H9 (cell line): ENCODE measurements at regions not wholly inside any gene's neighbourhood (a gene's known extent, or its start where the extent isn't known, plus 50 kb on each side); places are given as distances from the start of the nearest gene placed in this dataset.

Source experiments
- DNase-seq: peaks from one replicate; pipeline ENCODE4 v3.0.0-alpha.2; 2017
- H2AFZ ChIP-seq: one replicate; pipeline ENCODE4 v1.6.1; 2013; ENCODE audit warnings: mild to moderate bottlenecking, low read length, control low read depth, moderate library complexity
- H2AK5ac ChIP-seq: 2 replicates; pipeline ENCODE4 v1.6.1; 2013; ENCODE audit warnings: low read length, control low read depth, mixed read lengths; ENCODE audit not compliant: insufficient read length
- H2BK120ac ChIP-seq: one replicate; pipeline ENCODE4 v1.6.1; 2013; ENCODE audit warnings: low read depth, mild to moderate bottlenecking, low read length, control low read depth, inconsistent platforms; ENCODE audit not compliant: poor library complexity, severe bottlenecking
- H2BK12ac ChIP-seq: 2 replicates; pipeline ENCODE4 v1.6.1; 2013; ENCODE audit warnings: low read length, control low read depth, mixed read lengths, low read depth; ENCODE audit not compliant: insufficient read length
- H2BK15ac ChIP-seq: 2 replicates; pipeline ENCODE4 v1.6.1; 2013; ENCODE audit warnings: low read depth, low read length, control low read depth
- H2BK20ac ChIP-seq: one replicate; pipeline ENCODE4 v1.6.1; 2013; ENCODE audit warnings: low read depth, mild to moderate bottlenecking, low read length, control low read depth, inconsistent platforms; ENCODE audit not compliant: poor library complexity, severe bottlenecking
- H2BK5ac ChIP-seq: 2 replicates; pipeline ENCODE4 v1.6.1; 2013; ENCODE audit warnings: low read length, control low read depth, mixed read lengths; ENCODE audit not compliant: insufficient read length
- H3K14ac ChIP-seq: 2 replicates; pipeline ENCODE4 v1.6.1; 2013; ENCODE audit warnings: low read length, control low read depth; ENCODE audit not compliant: insufficient read depth
- H3K18ac ChIP-seq: 2 replicates; pipeline ENCODE4 v1.6.1; 2013; ENCODE audit warnings: low read depth, mild to moderate bottlenecking, mixed read lengths, low read length, control low read depth; ENCODE audit not compliant: insufficient read length
- H3K23ac ChIP-seq: 2 replicates; pipeline ENCODE4 v1.6.1; 2013; ENCODE audit warnings: low read length, control low read depth, mixed read lengths, low read depth; ENCODE audit not compliant: insufficient read length
- H3K23me2 ChIP-seq: 2 replicates; pipeline ENCODE4 v1.6.1; 2013; ENCODE audit warnings: low read depth, mild to moderate bottlenecking, mixed read lengths, low read length, control low read depth; ENCODE audit not compliant: insufficient read length, poor library complexity, severe bottlenecking
- H3K27ac ChIP-seq: 2 replicates; pipeline ENCODE4 v1.5.1; 2013; ENCODE audit warnings: low read length, control low read depth, mixed read lengths, low read depth; ENCODE audit not compliant: insufficient read length
- H3K27me3 ChIP-seq: 2 replicates; pipeline ENCODE4 v1.6.1; 2013; ENCODE audit warnings: low read length, control low read depth, inconsistent platforms; ENCODE audit not compliant: insufficient read depth
- H3K4ac ChIP-seq: 2 replicates; pipeline ENCODE4 v1.6.1; 2013; ENCODE audit warnings: low read depth, mild to moderate bottlenecking, control low read depth, inconsistent platforms, low read length, moderate library complexity
- H3K4me1 ChIP-seq: 2 replicates; pipeline ENCODE4 v1.6.1; 2013; ENCODE audit warnings: low read length, control low read depth, inconsistent platforms; ENCODE audit not compliant: insufficient read depth
- H3K4me2 ChIP-seq: 2 replicates; pipeline ENCODE4 v1.6.1; 2013; ENCODE audit warnings: low read length, control low read depth, mixed read lengths; ENCODE audit not compliant: insufficient read length, insufficient read depth
- H3K56ac ChIP-seq: 2 replicates; pipeline ENCODE4 v1.6.1; 2013; ENCODE audit warnings: low read depth, mild to moderate bottlenecking, mixed read lengths, low read length, control low read depth; ENCODE audit not compliant: insufficient read length
- H3K79me1 ChIP-seq: 2 replicates; pipeline ENCODE4 v1.6.1; 2013; ENCODE audit warnings: low read depth, mild to moderate bottlenecking, moderate library complexity, low read length, control low read depth, inconsistent platforms; ENCODE audit not compliant: insufficient read depth, poor library complexity, severe bottlenecking
- H3K79me2 ChIP-seq: 2 replicates; pipeline ENCODE4 v1.6.1; 2013; ENCODE audit warnings: low read length, control low read depth, inconsistent platforms; ENCODE audit not compliant: insufficient read depth
- H3K9ac ChIP-seq: 2 replicates; pipeline ENCODE4 v1.6.1; 2013; ENCODE audit warnings: low read length, control low read depth, mixed read lengths; ENCODE audit not compliant: insufficient read length; ENCODE audit errors: extremely low read depth
- H3K9me3 ChIP-seq: one replicate; pipeline ENCODE4 v1.6.1; 2013; ENCODE audit warnings: low read depth, low read length, inconsistent platforms; ENCODE audit not compliant: control insufficient read depth
- H3T11ph ChIP-seq: one replicate; pipeline ENCODE4 v1.6.1; 2013; ENCODE audit warnings: mild to moderate bottlenecking, low read length, control low read depth, inconsistent platforms
- H4K20me1 ChIP-seq: one replicate; pipeline ENCODE4 v1.6.1; 2013; ENCODE audit not compliant: control insufficient read depth, insufficient read length, insufficient read depth
- H4K5ac ChIP-seq: 2 replicates; pipeline ENCODE4 v1.6.1; 2013; ENCODE audit warnings: low read depth, mild to moderate bottlenecking, mixed read lengths, low read length, control low read depth; ENCODE audit not compliant: insufficient read length
- H4K8ac ChIP-seq: replicated peaks from 2 replicates; pipeline ENCODE4 v1.6.1; 2013; ENCODE audit warnings: low read length, control low read depth, mixed read lengths, low read depth; ENCODE audit not compliant: insufficient read length
- H4K91ac ChIP-seq: 2 replicates; pipeline ENCODE4 v1.6.1; 2013; ENCODE audit warnings: low read depth, mild to moderate bottlenecking, moderate library complexity, mixed read lengths, low read length, control low read depth; ENCODE audit not compliant: insufficient read length
- H3K27ac Mint-ChIP-seq, 3 experiments: 2 replicates in 2 of 3; 3 replicates in 1 of 3; pipeline ENCODE4 v1.8.0; 2020 to 2021; ENCODE audit warnings: mixed read lengths in 3 of 3, mild to moderate bottlenecking in 1 of 3, moderate library complexity in 1 of 3
- H3K27me3 Mint-ChIP-seq: 2 replicates; pipeline ENCODE4 v1.8.0; 2021; ENCODE audit warnings: low read depth, mild to moderate bottlenecking, moderate library complexity, mixed read lengths
- H3K36me3 Mint-ChIP-seq, 3 experiments: 2 replicates in 2 of 3; 3 replicates in 1 of 3; pipeline ENCODE4 v1.8.0; 2020 to 2021; ENCODE audit warnings: low read depth in 3 of 3, mixed read lengths in 3 of 3; ENCODE audit not compliant: insufficient read depth in 1 of 3
- H3K4me1 Mint-ChIP-seq, 2 experiments: 2 replicates each; pipeline ENCODE4 v1.8.0; 2020; ENCODE audit warnings: mixed read lengths in 2 of 2
- H3K4me3 Mint-ChIP-seq, 2 experiments: 2 replicates in 1 of 2; 3 replicates in 1 of 2; pipeline ENCODE4 v1.8.0; 2020 to 2021; ENCODE audit warnings: mild to moderate bottlenecking in 2 of 2, mixed read lengths in 2 of 2, moderate library complexity in 1 of 2
- H3K9me3 Mint-ChIP-seq, 2 experiments: 2 replicates in 1 of 2; 3 replicates in 1 of 2; pipeline ENCODE4 v1.8.0; 2020; ENCODE audit warnings: mild to moderate bottlenecking in 2 of 2, mixed read lengths in 2 of 2, moderate library complexity in 1 of 2
- WGBS: extraction: QIAGEN DNeasy Blood & Tissue Kit; methylation state at CpG from one replicate; pipeline ENCODE4 v1.1.7; 2013; ENCODE audit warnings: missing lambda C conversion rate, low lambda C conversion rate, mixed read lengths; ENCODE audit not compliant: insufficient read length; ENCODE audit errors: extremely low coverage; 5-methylcytosine and 5-hydroxymethylcytosine counted together
- TF ChIP-seq, protein P1 (sequence below): fragments of 200-600 bp; sonication (generic); conservative IDR thresholded peaks from 3 replicates; pipeline ENCODE4 v1.8.0; 2021; ENCODE audit warnings: antibody characterized with exemption, mild to moderate bottlenecking

DNA sequence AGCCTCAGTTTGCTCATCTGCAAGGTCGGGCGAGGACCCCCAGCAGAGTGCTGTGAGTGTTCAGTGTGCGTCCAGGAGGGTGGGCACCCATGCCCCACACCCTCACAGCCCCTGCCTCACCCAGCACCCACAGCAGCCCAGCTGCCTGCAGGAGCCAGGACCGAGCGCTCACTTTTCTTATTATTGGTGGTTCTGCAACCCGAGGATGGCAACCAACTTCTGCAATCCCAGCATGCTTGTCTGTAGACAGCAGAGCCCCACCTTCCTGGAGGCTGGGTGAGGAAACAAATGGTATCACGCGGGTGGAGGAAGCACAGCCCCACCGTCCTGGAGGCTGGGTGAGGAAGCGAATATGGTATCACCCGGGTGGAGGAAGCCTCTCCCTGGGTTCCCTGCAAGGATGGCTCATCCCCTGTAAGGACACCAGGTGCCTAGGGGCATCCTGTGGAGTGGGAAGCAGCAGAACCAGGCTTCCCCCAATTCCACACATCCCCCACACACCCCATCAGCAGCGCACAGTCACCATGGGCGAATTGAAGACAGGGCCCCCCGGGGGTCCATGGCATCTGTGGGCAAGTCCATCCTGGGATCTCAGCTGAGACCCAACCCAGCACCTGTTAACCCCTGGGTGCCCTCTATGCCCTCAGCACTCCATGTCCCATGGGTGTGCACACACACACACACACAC lies 220.5 kb upstream of the RAB6C start:
- Histone ChIP-seq H3K23ac (no peak overlapping the region), H4K8ac (no peak overlapping the region), H3K56ac (no peak overlapping the region), H3K14ac (no peak overlapping the region), H3K79me2 (no peaks in the 10 kb centered on the region), H4K91ac (no peak overlapping the region), H2AFZ (no peak overlapping the region), H2BK12ac (no peak overlapping the region), H3K27me3 (no peaks in the 10 kb centered on the region), H3K9ac (no peak overlapping the region), H4K5ac (no peak overlapping the region), H3T11ph (no peak overlapping the region), H2AK5ac (peak overlapping the region; percentile 13), H3K4me1 (peaks cover 1% of the 10 kb centered on the region; the same call in 1 of the 2 replicates), H2BK20ac (no peak overlapping the region), H3K4me2 (peak overlapping the region; percentile 42), H3K9me3 (no peaks in the 10 kb centered on the region), H2BK120ac (no peak overlapping the region), H3K27ac (no peak overlapping the region), H3K18ac (peak overlapping the region; percentile 27), H3K79me1 (no peaks in the 10 kb centered on the region), H2BK15ac (no peak overlapping the region), H2BK5ac (no peak overlapping the region), H4K20me1 (no peaks in the 10 kb centered on the region), H3K4ac (no peak overlapping the region), H3K23me2 (no peaks in the 10 kb centered on the region)
- WGBS = no CpG with 5 or more reads among the region's 14 CpGs
- H3K27ac Mint-ChIP-seq = peak overlapping the region in 2 of 3 experiments; percentile 76 to 87; a peak in 4 of 7 replicates
- H3K4me1 Mint-ChIP-seq = peaks cover 26 to 27% of the 10 kb centered on the region in 2 experiments
- peak; percentile 27 for DNase-seq
- H3K9me3 Mint-ChIP-seq = peaks cover 0 to 2% of the 10 kb centered on the region in 2 experiments; a peak in 1 of 5 replicates
- peaks cover 7% of the 10 kb centered on the region for H3K27me3 Mint-ChIP-seq
- TF ChIP-seq, protein P1, sequence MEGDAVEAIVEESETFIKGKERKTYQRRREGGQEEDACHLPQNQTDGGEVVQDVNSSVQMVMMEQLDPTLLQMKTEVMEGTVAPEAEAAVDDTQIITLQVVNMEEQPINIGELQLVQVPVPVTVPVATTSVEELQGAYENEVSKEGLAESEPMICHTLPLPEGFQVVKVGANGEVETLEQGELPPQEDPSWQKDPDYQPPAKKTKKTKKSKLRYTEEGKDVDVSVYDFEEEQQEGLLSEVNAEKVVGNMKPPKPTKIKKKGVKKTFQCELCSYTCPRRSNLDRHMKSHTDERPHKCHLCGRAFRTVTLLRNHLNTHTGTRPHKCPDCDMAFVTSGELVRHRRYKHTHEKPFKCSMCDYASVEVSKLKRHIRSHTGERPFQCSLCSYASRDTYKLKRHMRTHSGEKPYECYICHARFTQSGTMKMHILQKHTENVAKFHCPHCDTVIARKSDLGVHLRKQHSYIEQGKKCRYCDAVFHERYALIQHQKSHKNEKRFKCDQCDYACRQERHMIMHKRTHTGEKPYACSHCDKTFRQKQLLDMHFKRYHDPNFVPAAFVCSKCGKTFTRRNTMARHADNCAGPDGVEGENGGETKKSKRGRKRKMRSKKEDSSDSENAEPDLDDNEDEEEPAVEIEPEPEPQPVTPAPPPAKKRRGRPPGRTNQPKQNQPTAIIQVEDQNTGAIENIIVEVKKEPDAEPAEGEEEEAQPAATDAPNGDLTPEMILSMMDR = no peak
- H3K36me3 Mint-ChIP-seq = peaks cover 0 to 3% (median 0%) of the 10 kb centered on the region in 3 experiments; a peak in 1 of 7 replicates
- H3K4me3 Mint-ChIP-seq = peak overlapping the region in 1 of 2 experiments; percentile 43; a peak in 2 of 5 replicates
